Large intestine (tissue), 3 donors: ENCODE measurements at regions not wholly inside any gene's neighbourhood (a gene's known extent, or its start where the extent isn't known, plus 50 kb on each side); places are given as distances from the start of the nearest gene placed in this dataset.

Experiments
- DNase-seq, 2 donors: peaks; one replicate each; pipeline versions ENCODE4 v3.0.0 to v3.0.0-alpha.2; 2013
- H3K27ac ChIP-seq: one replicate; pipeline ENCODE4 v1.5.1; 2013; ENCODE audit warnings: low read length
- H3K27me3 ChIP-seq: 2 replicates; pipeline ENCODE4 v1.6.1; 2013; ENCODE audit warnings: low read length; ENCODE audit not compliant: control insufficient read depth, insufficient read depth
- H3K36me3 ChIP-seq: 2 replicates; pipeline ENCODE4 v1.6.1; 2013; ENCODE audit warnings: low read length; ENCODE audit not compliant: control insufficient read depth, insufficient read depth
- H3K4me1 ChIP-seq: one replicate; pipeline ENCODE4 v1.6.1; 2013; ENCODE audit warnings: low read length; ENCODE audit not compliant: control insufficient read depth, insufficient read depth
- H3K4me3 ChIP-seq: one replicate; pipeline ENCODE4 v1.5.1; 2013; ENCODE audit warnings: low read length
- H3K9me3 ChIP-seq: one replicate; pipeline ENCODE4 v1.6.1; 2013; ENCODE audit warnings: mild to moderate bottlenecking, low read depth, low read length, moderate library complexity; ENCODE audit not compliant: control insufficient read depth
- WGBS: methylation state at CpG from one replicate; pipeline ENCODE4 v1.1.5; 2013; ENCODE audit warnings: low lambda C conversion rate; ENCODE audit not compliant: insufficient coverage; 5-methylcytosine and 5-hydroxymethylcytosine counted together

DNA sequence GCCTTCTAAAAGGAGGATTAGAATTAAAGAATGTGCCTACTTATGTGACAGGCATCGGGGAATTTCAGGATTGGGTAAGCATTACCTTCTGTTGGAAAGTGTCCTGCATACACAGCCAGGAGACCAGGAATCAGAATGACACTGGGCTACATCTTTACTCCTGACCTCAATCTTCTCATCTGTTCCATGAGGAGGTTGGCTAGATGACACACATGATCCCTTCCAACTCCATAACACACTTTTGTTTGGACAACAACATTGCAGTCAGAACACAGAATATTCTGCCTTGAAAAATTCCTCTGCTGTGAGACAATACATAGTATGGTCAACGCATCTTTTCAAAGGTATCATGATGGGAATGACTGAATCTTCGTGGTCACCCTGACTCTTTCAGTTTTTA lies 1281.2 kb upstream of the SORCS1 start:
- Histone ChIP-seq H3K36me3 (no peaks in the 10 kb centered on the region), H3K4me3 (no peak overlapping the region), H3K9me3 (no peaks in the 10 kb centered on the region), H3K4me1 (no peaks in the 10 kb centered on the region), H3K27me3 (no peaks in the 10 kb centered on the region), H3K27ac (no peak overlapping the region)
- DNase-seq, result no peak
- 60% methylated on average over 1 of the region's 3 CpGs for WGBS

GRCh38 chr10:108443636-108444035 lies 1279.1 kb upstream of the SORCS1 start:
- Histone ChIP-seq H3K4me1 (no peaks in the 10 kb centered on the region), H3K27ac (no peak overlapping the region), H3K27me3 (no peaks in the 10 kb centered on the region), H3K36me3 (no peaks in the 10 kb centered on the region), H3K9me3 (no peaks in the 10 kb centered on the region), H3K4me3 (no peak overlapping the region)
- DNase-seq, result no peak
- WGBS, result no CpG with 5 or more reads among the region's 2 CpGs

DNA sequence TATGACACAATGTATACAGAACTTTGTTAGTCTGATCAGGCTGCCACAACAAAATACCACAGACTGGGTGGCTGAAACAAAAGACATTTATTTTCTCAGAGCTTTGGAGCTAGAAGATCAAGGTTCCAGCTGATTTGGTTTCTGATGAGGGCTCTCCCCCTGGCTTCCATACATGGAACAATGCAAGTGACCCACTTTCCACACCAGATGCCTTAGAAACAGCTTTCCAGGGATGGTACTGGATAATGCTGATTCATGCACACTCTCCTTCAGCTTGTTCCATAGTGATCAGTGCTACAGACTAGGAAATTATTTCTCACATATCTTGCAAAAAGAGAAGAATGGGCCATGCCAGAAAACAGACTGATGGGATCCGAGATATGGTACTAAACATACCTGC lies 1274.9 kb upstream of the SORCS1 start:
- Histone ChIP-seq H3K9me3 (no peaks in the 10 kb centered on the region), H3K4me3 (no peak overlapping the region), H3K27me3 (no peaks in the 10 kb centered on the region), H3K36me3 (no peaks in the 10 kb centered on the region), H3K4me1 (no peaks in the 10 kb centered on the region), H3K27ac (no peak overlapping the region)
- no CpG with 5 or more reads among the region's 1 CpG for WGBS
- no peak for DNase-seq

DNA sequence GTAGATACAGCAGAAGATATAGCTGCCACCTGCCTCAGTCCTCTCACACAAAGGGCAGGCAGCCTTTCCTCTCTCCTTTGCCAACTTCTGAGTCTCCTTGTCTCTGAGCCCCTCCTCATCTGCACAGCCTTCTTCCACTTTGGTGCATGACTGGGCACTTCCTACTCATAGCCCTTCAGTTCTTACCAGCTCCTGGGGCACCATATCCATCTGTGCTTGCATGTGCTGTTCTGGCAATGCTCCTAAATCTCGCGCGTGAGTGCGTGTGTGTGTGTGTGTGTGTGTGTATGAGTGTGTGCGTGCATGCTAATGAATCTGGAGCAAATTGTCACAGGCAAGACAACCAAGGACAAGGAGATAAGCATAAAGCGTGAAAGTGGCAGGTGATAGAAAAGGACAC lies 1271.6 kb upstream of the SORCS1 start:
- no peaks in the 10 kb centered on the region for H3K36me3 ChIP-seq
- H3K4me1 ChIP-seq, result no peaks in the 10 kb centered on the region
- no peak overlapping the region for H3K27ac ChIP-seq
- H3K9me3 ChIP-seq, result no peaks in the 10 kb centered on the region
- 100% methylated on average over 1 of the region's 6 CpGs for WGBS
- no peak for DNase-seq
- no peak overlapping the region for H3K4me3 ChIP-seq
- H3K27me3 ChIP-seq, result no peaks in the 10 kb centered on the region

- WGBS, result 80% methylated on average over 1 of the region's 3 CpGs
These were observed 1270.2 kb upstream of the SORCS1 start for GRCh38 chr10:108434559-108435252.

GRCh38 chr10:108427146-108427545 lies 1262.6 kb upstream of the SORCS1 start:
- no CpG with 5 or more reads among the region's 5 CpGs for WGBS
- Histone ChIP-seq H3K36me3 (no peaks in the 10 kb centered on the region), H3K4me1 (no peaks in the 10 kb centered on the region), H3K4me3 (no peak overlapping the region), H3K9me3 (no peaks in the 10 kb centered on the region), H3K27me3 (no peaks in the 10 kb centered on the region), H3K27ac (no peak overlapping the region)
- DNase-seq, result no peak

More at GRCh38 chr10:108434559-108435252, 1270.2 kb upstream of the SORCS1 start:
- Histone ChIP-seq H3K4me1 (no peaks in the 10 kb centered on the region), H3K9me3 (no peaks in the 10 kb centered on the region), H3K27me3 (no peaks in the 10 kb centered on the region), H3K27ac (no peak overlapping the region), H3K4me3 (no peak overlapping the region), H3K36me3 (no peaks in the 10 kb centered on the region)
- DNase-seq, result no peak

DNA sequence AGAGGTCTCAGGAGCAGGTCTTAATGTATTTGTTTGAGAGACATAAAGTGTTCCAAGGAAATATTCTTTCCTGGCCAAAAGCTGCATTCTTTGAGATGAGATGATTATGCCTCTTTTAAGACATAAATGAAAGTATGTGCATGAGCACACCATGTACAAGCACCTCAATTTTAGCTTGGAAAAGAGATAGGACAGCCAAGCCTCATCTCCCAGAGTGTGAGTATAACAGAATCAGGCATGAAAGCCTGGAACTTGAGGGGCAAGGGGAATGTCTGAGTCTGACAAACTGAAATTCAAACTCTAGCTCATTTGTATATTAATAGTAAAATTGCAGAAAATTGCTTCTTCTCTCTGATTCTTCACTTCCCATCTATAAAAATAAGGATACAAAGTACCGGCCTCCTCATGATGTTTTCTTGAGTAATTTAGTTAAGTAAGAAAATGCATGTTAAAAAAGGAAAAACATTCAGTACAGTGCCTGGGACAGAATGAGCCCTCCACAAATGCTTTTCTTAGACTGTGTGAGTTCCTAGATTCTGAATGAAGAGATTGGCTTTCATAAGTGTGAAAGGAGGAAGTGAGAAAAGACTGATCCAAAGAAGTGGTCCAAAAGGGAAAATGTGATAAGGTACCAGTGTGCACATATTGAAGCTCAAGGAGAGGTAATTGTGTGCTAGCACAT lies 1260.9 kb upstream of the SORCS1 start:
- no peaks in the 10 kb centered on the region for H3K9me3 ChIP-seq
- H3K27ac ChIP-seq, result no peak overlapping the region
- DNase-seq, result no peak
- H3K27me3 ChIP-seq, result no peaks in the 10 kb centered on the region
- no peaks in the 10 kb centered on the region for H3K4me1 ChIP-seq
- H3K4me3 ChIP-seq, result no peak overlapping the region
- 100% methylated on average over 1 of the region's 1 CpG for WGBS
- H3K36me3 ChIP-seq, result no peaks in the 10 kb centered on the region

GRCh38 chr10:108424656-108425055 lies 1260.2 kb upstream of the SORCS1 start:
- Histone ChIP-seq H3K4me3 (no peak overlapping the region), H3K4me1 (no peaks in the 10 kb centered on the region), H3K27ac (no peak overlapping the region), H3K27me3 (no peaks in the 10 kb centered on the region), H3K36me3 (no peaks in the 10 kb centered on the region), H3K9me3 (no peaks in the 10 kb centered on the region)
- WGBS, result no CpG with 5 or more reads among the region's 1 CpG
- DNase-seq, result no peak

DNA sequence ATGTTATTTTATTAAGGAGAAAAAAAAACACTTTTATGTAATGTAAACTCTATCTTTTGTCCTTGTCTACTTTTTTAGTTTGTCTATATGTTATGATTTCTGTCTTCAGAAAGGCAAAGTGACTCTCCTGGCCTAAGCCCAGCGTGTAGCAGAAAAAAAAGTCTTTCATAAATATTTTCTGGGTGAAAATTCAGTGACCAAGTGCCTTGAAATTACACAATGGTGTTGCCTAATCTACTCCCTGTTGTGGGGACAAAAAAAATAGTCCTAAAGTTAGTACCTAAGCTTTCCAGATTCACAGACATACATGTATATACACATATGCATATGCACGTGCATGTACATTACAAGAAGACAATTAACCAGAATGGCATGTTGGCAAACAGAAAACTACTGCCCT lies 1257.8 kb upstream of the SORCS1 start:
- Histone ChIP-seq H3K27ac (no peak overlapping the region), H3K4me3 (no peak overlapping the region), H3K9me3 (no peaks in the 10 kb centered on the region), H3K4me1 (no peaks in the 10 kb centered on the region), H3K36me3 (no peaks in the 10 kb centered on the region), H3K27me3 (no peaks in the 10 kb centered on the region)
- DNase-seq, result no peak
- 100% methylated on average over 1 of the region's 2 CpGs for WGBS

- Histone ChIP-seq H3K9me3 (no peaks in the 10 kb centered on the region), H3K4me1 (no peaks in the 10 kb centered on the region), H3K27ac (no peak overlapping the region), H3K4me3 (no peak overlapping the region), H3K27me3 (no peaks in the 10 kb centered on the region), H3K36me3 (no peaks in the 10 kb centered on the region)
- DNase-seq, result no peak
- WGBS, result no CpG with 5 or more reads among the region's 2 CpGs
These were observed 1256.8 kb upstream of the SORCS1 start for GRCh38 chr10:108421266-108421665.

GRCh38 chr10:108413954-108414353 lies 1249.4 kb upstream of the SORCS1 start:
- Histone ChIP-seq H3K9me3 (no peaks in the 10 kb centered on the region), H3K27me3 (no peaks in the 10 kb centered on the region), H3K36me3 (no peaks in the 10 kb centered on the region), H3K27ac (no peak overlapping the region), H3K4me1 (no peaks in the 10 kb centered on the region), H3K4me3 (no peak overlapping the region)
- 100% methylated on average over 1 of the region's 4 CpGs for WGBS
- no peak for DNase-seq
